ENCODE measurements at regions not wholly inside any gene's neighbourhood (a gene's known extent, or its start where the extent isn't known, plus 50 kb on each side); places are given as distances from the start of the nearest gene placed in this dataset.

DNA sequence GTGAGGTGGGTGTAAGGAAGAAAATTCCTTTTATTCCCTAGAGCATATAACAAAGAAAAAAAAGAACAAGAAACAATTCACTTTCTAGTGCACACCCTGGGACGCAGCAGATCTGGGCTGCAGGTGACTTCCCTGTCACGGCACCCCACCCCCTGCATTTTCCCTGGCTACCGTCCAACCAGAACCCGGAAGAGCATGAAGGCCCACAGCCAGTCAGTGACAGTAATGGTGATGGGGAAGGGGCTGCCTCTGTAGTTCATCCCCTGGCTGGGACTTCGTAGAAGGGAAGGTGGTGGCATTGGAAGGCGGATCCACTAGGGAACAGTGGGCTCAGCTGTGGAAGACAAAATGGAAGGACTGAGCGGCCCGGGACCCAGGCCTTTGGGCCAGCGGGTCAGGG is 236.7 kb downstream of the BUB3 start:
- CTCF ChIA-PET = no interaction called here
- no peak overlapping the region for H3K4me3 Mint-ChIP-seq
- H3K4me1 Mint-ChIP-seq (ENCODE audit: low read depth) = no peaks in the 10 kb centered on the region
- DNase-seq (no peak), ATAC-seq (ENCODE audit: poor library complexity) (no peak)
- TF ChIP-seq, protein P1, sequence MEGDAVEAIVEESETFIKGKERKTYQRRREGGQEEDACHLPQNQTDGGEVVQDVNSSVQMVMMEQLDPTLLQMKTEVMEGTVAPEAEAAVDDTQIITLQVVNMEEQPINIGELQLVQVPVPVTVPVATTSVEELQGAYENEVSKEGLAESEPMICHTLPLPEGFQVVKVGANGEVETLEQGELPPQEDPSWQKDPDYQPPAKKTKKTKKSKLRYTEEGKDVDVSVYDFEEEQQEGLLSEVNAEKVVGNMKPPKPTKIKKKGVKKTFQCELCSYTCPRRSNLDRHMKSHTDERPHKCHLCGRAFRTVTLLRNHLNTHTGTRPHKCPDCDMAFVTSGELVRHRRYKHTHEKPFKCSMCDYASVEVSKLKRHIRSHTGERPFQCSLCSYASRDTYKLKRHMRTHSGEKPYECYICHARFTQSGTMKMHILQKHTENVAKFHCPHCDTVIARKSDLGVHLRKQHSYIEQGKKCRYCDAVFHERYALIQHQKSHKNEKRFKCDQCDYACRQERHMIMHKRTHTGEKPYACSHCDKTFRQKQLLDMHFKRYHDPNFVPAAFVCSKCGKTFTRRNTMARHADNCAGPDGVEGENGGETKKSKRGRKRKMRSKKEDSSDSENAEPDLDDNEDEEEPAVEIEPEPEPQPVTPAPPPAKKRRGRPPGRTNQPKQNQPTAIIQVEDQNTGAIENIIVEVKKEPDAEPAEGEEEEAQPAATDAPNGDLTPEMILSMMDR (IDR thresholded peaks at IDR 0.05) = no peak
- H3K9me3 ChIP-seq (ENCODE audit: control insufficient read depth in 1 of 2, insufficient read depth in 1 of 2, low read length in 2 of 2) = peaks cover 5 to 16% of the 10 kb centered on the region in 2 experiments
- H3K4me1 ChIP-seq (ENCODE audit: insufficient read depth, low read length) = no peaks in the 10 kb centered on the region
- no peak overlapping the region for H3K27ac ChIP-seq (ENCODE audit: low read depth in 1 of 2, low read length in 2 of 2)
- H3K9me3 Mint-ChIP-seq = peaks cover 6% of the 10 kb centered on the region
- H3K4me3 ChIP-seq (ENCODE audit: low read length) = no peak overlapping the region
- no peak overlapping the region for H3K27ac Mint-ChIP-seq
- intact Hi-C loops (cut with DNase I, micrococcal nuclease) = no loop called here
- no peaks in the 10 kb centered on the region for H3K27me3 Mint-ChIP-seq
- no peaks in the 10 kb centered on the region for H3K27me3 ChIP-seq (ENCODE audit: control insufficient read depth in 1 of 2, insufficient read depth in 2 of 2, low read length in 2 of 2)
- POLR2A ChIA-PET = no interaction called here
- H3K36me3 ChIP-seq (ENCODE audit: insufficient read depth, low read length) = no peaks in the 10 kb centered on the region
- H3K36me3 Mint-ChIP-seq (ENCODE audit: low read depth) = no peaks in the 10 kb centered on the region

DNA sequence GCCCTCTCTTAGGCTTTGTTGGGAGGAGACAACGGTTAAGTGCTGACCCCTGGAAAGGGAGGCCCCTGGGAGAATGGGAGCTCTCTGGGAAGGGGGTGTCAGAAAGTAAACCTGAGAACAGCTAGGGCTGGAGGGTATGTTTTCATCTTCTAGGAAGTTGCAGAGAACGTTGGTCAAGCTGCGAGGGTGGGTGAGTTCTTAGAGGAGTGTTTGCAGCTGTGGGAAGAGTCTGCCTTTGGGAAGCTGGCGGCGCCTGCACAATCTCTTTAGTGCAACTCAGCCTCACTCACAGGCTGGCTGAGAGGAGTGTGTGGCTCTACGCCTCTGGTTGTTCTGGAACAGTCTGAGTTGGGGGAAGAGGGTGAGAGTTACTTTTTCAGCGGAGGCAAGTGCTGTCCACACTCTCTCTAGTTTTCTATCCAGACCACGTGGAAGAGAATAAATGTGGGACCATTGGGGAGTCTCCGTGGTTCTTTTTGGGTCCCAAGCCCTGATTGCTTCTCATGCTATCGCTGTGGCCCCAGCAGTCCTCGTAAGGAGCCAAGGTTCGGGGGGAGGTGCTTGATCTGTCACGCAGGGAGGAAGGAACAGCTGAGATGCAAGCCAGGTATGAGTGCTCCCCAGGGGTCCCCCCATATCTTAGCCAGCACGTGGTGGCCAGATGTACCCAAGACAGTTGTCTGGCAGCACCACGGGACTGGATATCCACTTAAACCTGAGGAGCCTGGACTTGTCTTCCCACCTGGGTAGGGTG is 237.2 kb downstream of the BUB3 start:
- H3K36me3 ChIP-seq (ENCODE audit: insufficient read depth, low read length) = no peaks in the 10 kb centered on the region
- H3K27me3 ChIP-seq (ENCODE audit: control insufficient read depth in 1 of 2, insufficient read depth in 2 of 2, low read length in 2 of 2) = no peaks in the 10 kb centered on the region
- H3K4me3 ChIP-seq (ENCODE audit: low read length) = no peak overlapping the region
- intact Hi-C loops (cut with DNase I, micrococcal nuclease) = no loop called here
- ChIA-PET CTCF (no interaction called here), POLR2A (no interaction called here)
- H3K27ac ChIP-seq (ENCODE audit: low read depth in 1 of 2, low read length in 2 of 2) = no peak overlapping the region
- peaks cover 2 to 17% of the 10 kb centered on the region in 2 experiments for H3K9me3 ChIP-seq (ENCODE audit: control insufficient read depth in 1 of 2, insufficient read depth in 1 of 2, low read length in 2 of 2)
- TF ChIP-seq, protein P1 (IDR thresholded peaks at IDR 0.05) = no peak
- no peak overlapping the region for H3K27ac Mint-ChIP-seq
- H3K9me3 Mint-ChIP-seq = peaks cover 4% of the 10 kb centered on the region
- H3K36me3 Mint-ChIP-seq (ENCODE audit: low read depth) = no peaks in the 10 kb centered on the region
- H3K4me3 Mint-ChIP-seq = no peak overlapping the region
- no peaks in the 10 kb centered on the region for H3K4me1 Mint-ChIP-seq (ENCODE audit: low read depth)
- H3K4me1 ChIP-seq (ENCODE audit: insufficient read depth, low read length) = no peaks in the 10 kb centered on the region
- DNase-seq (no peak), ATAC-seq (ENCODE audit: poor library complexity) (no peak)
- no peaks in the 10 kb centered on the region for H3K27me3 Mint-ChIP-seq

DNA sequence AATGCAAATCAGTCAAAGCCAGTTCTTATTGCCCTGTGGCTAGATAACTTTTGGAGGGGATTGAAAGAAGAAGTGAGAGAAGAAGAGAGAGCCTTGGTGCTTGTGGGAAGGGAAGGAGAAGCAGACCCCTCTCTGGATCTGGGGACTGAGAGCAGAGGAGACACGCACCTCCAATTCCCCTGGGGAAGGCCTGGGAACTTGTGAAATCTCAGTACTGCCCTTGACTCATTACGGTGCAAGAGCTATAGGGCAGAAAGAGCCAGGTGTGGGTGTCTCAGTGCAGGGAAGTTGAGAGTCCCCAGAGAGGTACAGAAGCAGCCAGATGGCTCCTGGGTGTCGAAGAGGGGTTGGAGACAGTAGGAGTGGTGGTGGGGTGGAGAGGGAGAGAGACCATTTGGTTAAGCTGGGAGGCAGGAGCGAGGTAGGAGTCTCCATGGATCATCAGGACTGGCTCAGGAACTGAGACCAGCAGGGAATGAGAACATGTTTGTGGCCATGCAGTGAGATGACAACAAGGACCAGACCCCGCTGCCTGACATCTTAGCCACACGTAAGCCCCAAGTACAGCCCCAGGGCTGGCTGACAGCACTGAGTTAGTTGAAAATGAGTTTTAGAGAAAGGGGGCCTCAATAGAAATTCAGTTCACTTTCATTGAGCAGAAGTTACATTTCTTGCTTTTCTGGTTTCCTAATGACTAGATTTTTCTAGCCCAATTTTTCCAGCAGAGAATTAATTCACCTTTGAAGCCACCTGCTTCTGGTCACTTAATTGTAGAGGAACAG is 238.2 kb downstream of the BUB3 start:
- no peak overlapping the region for H3K27ac ChIP-seq (ENCODE audit: low read depth in 1 of 2, low read length in 2 of 2)
- H3K9me3 Mint-ChIP-seq = peaks cover 4% of the 10 kb centered on the region
- no peak for ATAC-seq (ENCODE audit: poor library complexity)

More for the DNA sequence above, 238.2 kb downstream of the BUB3 start:
- Histone ChIP-seq H3K36me3 (ENCODE audit: insufficient read depth, low read length) (no peaks in the 10 kb centered on the region), H3K4me1 (ENCODE audit: insufficient read depth, low read length) (no peaks in the 10 kb centered on the region), H3K4me3 (ENCODE audit: low read length) (no peak overlapping the region), H3K27me3 (ENCODE audit: control insufficient read depth in 1 of 2, insufficient read depth in 2 of 2, low read length in 2 of 2) (no peaks in the 10 kb centered on the region), H3K9me3 (ENCODE audit: control insufficient read depth in 1 of 2, insufficient read depth in 1 of 2, low read length in 2 of 2) (peaks cover 0 to 17% of the 10 kb centered on the region in 2 experiments)
- no peak overlapping the region for H3K27ac Mint-ChIP-seq
- H3K4me3 Mint-ChIP-seq = no peak overlapping the region
- no peak for DNase-seq
- no peaks in the 10 kb centered on the region for H3K27me3 Mint-ChIP-seq
- TF ChIP-seq, protein P1 (IDR thresholded peaks at IDR 0.05) = no peak
- POLR2A ChIA-PET = no interaction called here
- intact Hi-C loops (cut with DNase I, micrococcal nuclease) = no loop called here
- CTCF ChIA-PET = no interaction called here
- no peaks in the 10 kb centered on the region for H3K36me3 Mint-ChIP-seq (ENCODE audit: low read depth)
- H3K4me1 Mint-ChIP-seq (ENCODE audit: low read depth) = no peaks in the 10 kb centered on the region
